Muscle layer of duodenum (tissue), 2 donors: ENCODE measurements at regions not wholly inside any gene's neighbourhood (a gene's known extent, or its start where the extent isn't known, plus 50 kb on each side); places are given as distances from the start of the nearest gene placed in this dataset.

Experiments used
- H3K27ac ChIP-seq: one replicate; pipeline ENCODE4 v1.7.0; 2013; ENCODE audit warnings: mild to moderate bottlenecking, low read length
- H3K27me3 ChIP-seq: one replicate; pipeline ENCODE4 v1.7.0; 2013; ENCODE audit warnings: low read depth, mild to moderate bottlenecking, control low read depth, low read length
- H3K36me3 ChIP-seq, 2 donors: one replicate each; pipeline ENCODE4 v1.7.0; 2013; ENCODE audit warnings: low read length in 2 of 2, control low read depth in 1 of 2, mild to moderate bottlenecking in 1 of 2; ENCODE audit not compliant: insufficient read depth in 2 of 2, control insufficient read depth in 1 of 2
- H3K4me1 ChIP-seq, 2 donors: one replicate each; pipeline ENCODE4 v1.7.0; 2013; ENCODE audit warnings: low read length in 2 of 2, mild to moderate bottlenecking in 2 of 2, control low read depth in 1 of 2, moderate library complexity in 1 of 2; ENCODE audit not compliant: insufficient read depth in 2 of 2, control insufficient read depth in 1 of 2
- H3K4me3 ChIP-seq, 2 donors: one replicate each; pipeline ENCODE4 v1.7.0; 2013; ENCODE audit warnings: low read length in 2 of 2, low read depth in 1 of 2, mild to moderate bottlenecking in 1 of 2
- H3K9me3 ChIP-seq, 2 donors: one replicate each; pipeline ENCODE4 v1.7.0; 2013; ENCODE audit warnings: low read length in 2 of 2, control low read depth in 1 of 2, mild to moderate bottlenecking in 1 of 2; ENCODE audit not compliant: control insufficient read depth in 1 of 2
- donor health status: healthy.

GRCh38 chr7:114033475-114033874 lies 114.7 kb upstream of the PPP1R3A start:
- H3K4me1 ChIP-seq = no peaks in the 10 kb centered on the region
- H3K9me3 ChIP-seq = no peaks in the 10 kb centered on the region
- H3K27ac ChIP-seq = no peak overlapping the region
- no peaks in the 10 kb centered on the region for H3K36me3 ChIP-seq
- no peak overlapping the region for H3K4me3 ChIP-seq
- no peaks in the 10 kb centered on the region for H3K27me3 ChIP-seq

- no peak overlapping the region for H3K4me3 ChIP-seq
- no peak overlapping the region for H3K27ac ChIP-seq
- H3K4me1 ChIP-seq = no peaks in the 10 kb centered on the region
- H3K9me3 ChIP-seq = no peaks in the 10 kb centered on the region
- no peaks in the 10 kb centered on the region for H3K36me3 ChIP-seq
- no peaks in the 10 kb centered on the region for H3K27me3 ChIP-seq
Measured at GRCh38 chr7:114026486-114027089, 107.8 kb upstream of the PPP1R3A start.

- no peak overlapping the region for H3K4me3 ChIP-seq
- H3K36me3 ChIP-seq = no peaks in the 10 kb centered on the region
- H3K27ac ChIP-seq = no peak overlapping the region
- no peaks in the 10 kb centered on the region for H3K4me1 ChIP-seq
- H3K27me3 ChIP-seq = no peaks in the 10 kb centered on the region
- H3K9me3 ChIP-seq = no peaks in the 10 kb centered on the region
Measured at GRCh38 chr7:114021135-114021534, 102.3 kb upstream of the PPP1R3A start.

GRCh38 chr7:114008696-114009095 lies 89.9 kb upstream of the PPP1R3A start:
- H3K27me3 ChIP-seq = no peaks in the 10 kb centered on the region
- no peaks in the 10 kb centered on the region for H3K36me3 ChIP-seq
- no peaks in the 10 kb centered on the region for H3K9me3 ChIP-seq
- no peak overlapping the region for H3K27ac ChIP-seq
- no peaks in the 10 kb centered on the region for H3K4me1 ChIP-seq
- H3K4me3 ChIP-seq = no peak overlapping the region

- Histone ChIP-seq H3K9me3 (no peaks in the 10 kb centered on the region), H3K36me3 (no peaks in the 10 kb centered on the region), H3K4me1 (no peaks in the 10 kb centered on the region), H3K27ac (no peak overlapping the region), H3K4me3 (no peak overlapping the region), H3K27me3 (no peaks in the 10 kb centered on the region)
Measured at GRCh38 chr7:114007386-114007785, 88.6 kb upstream of the PPP1R3A start.

GRCh38 chr7:113998934-113999333 lies 80.1 kb upstream of the PPP1R3A start:
- Histone ChIP-seq H3K4me1 (no peaks in the 10 kb centered on the region), H3K9me3 (peaks cover 0 to 4% of the 10 kb centered on the region in 2 donors), H3K36me3 (no peaks in the 10 kb centered on the region), H3K27ac (no peak overlapping the region), H3K27me3 (no peaks in the 10 kb centered on the region), H3K4me3 (no peak overlapping the region)

- Histone ChIP-seq H3K36me3 (no peaks in the 10 kb centered on the region), H3K4me1 (no peaks in the 10 kb centered on the region), H3K27ac (no peak overlapping the region), H3K4me3 (no peak overlapping the region), H3K9me3 (peaks cover 0 to 4% of the 10 kb centered on the region in 2 donors), H3K27me3 (no peaks in the 10 kb centered on the region)
Measured at GRCh38 chr7:113996405-113996804, 77.6 kb upstream of the PPP1R3A start.

- Histone ChIP-seq H3K36me3 (no peaks in the 10 kb centered on the region), H3K27ac (no peak overlapping the region), H3K27me3 (no peaks in the 10 kb centered on the region), H3K4me3 (no peak overlapping the region), H3K9me3 (no peaks in the 10 kb centered on the region), H3K4me1 (no peaks in the 10 kb centered on the region)
Measured at GRCh38 chr7:113986216-113986615, 67.4 kb upstream of the PPP1R3A start.

- H3K4me3 ChIP-seq = no peak overlapping the region
- no peaks in the 10 kb centered on the region for H3K4me1 ChIP-seq
- no peaks in the 10 kb centered on the region for H3K27me3 ChIP-seq
- no peaks in the 10 kb centered on the region for H3K36me3 ChIP-seq
- no peak overlapping the region for H3K27ac ChIP-seq
- H3K9me3 ChIP-seq = no peaks in the 10 kb centered on the region
Measured at GRCh38 chr7:113976508-113976907, 57.7 kb upstream of the PPP1R3A start.

GRCh38 chr7:113968713-113969112 lies 49.9 kb upstream of the PPP1R3A start:
- H3K4me3 ChIP-seq = no peak overlapping the region
- H3K27me3 ChIP-seq = no peaks in the 10 kb centered on the region
- no peaks in the 10 kb centered on the region for H3K36me3 ChIP-seq
- no peak overlapping the region for H3K27ac ChIP-seq
- no peaks in the 10 kb centered on the region for H3K9me3 ChIP-seq
- no peaks in the 10 kb centered on the region for H3K4me1 ChIP-seq
